Testis (tissue), 2 donors: ENCODE measurements at regions not wholly inside any gene's neighbourhood (a gene's known extent, or its start where the extent isn't known, plus 50 kb on each side); places are given as distances from the start of the nearest gene placed in this dataset.
"Not testable (repeated sequence)": the region's sequence is repeated elsewhere in the genome, so short reads cannot be mapped to it uniquely, and the experiment has no call there.

Experiments
- DNase-seq: peaks from one replicate; pipeline ENCODE4 v3.0.0-alpha.2; 2019
- H3K27ac ChIP-seq, 2 donors: fragments of 200-600 bp; sonication (generic); one replicate each; pipeline ENCODE4 v1.5.1; 2019
- H3K27me3 ChIP-seq: fragments of 200-600 bp; sonication (generic); one replicate; pipeline ENCODE4 v1.5.1; 2019
- H3K36me3 ChIP-seq: fragments of 200-600 bp; sonication (generic); one replicate; pipeline ENCODE4 v1.5.1; 2017; ENCODE audit warnings: low read depth; ENCODE audit errors: missing control alignments
- H3K4me1 ChIP-seq: fragments of 200-600 bp; sonication (generic); one replicate; pipeline ENCODE4 v1.5.1; 2019
- H3K4me3 ChIP-seq, 2 donors: fragments of 200-600 bp; sonication (generic); one replicate each; pipeline ENCODE4 v1.5.1; 2017 to 2019
- H3K9me3 ChIP-seq: fragments of 200-600 bp; sonication (generic); one replicate; pipeline ENCODE4 v1.5.1; 2017
- CTCF ChIP-seq, 3 experiments: fragments of 450-650 bp in 2 of 3; fragments of 200-600 bp in 1 of 3; sonication (generic) in 1 of 3; IDR thresholded peaks; one replicate each; pipeline ENCODE4 v1.5.1; 2016 to 2019; ENCODE audit warnings: antibody characterized with exemption in 3 of 3, mild to moderate bottlenecking in 2 of 3, moderate library complexity in 1 of 3
- POLR2A ChIP-seq: fragments of 450-650 bp; IDR thresholded peaks from one replicate; pipeline ENCODE4 v1.6.1; 2017; ENCODE audit warnings: antibody characterized with exemption, mild to moderate bottlenecking, moderate library complexity
- WGBS, 2 donors: methylation state at CpG; one replicate each; pipeline ENCODE4 v1.1.5; 2018; 5-methylcytosine and 5-hydroxymethylcytosine counted together
- intact Hi-C: fragments of 100-400 bp; cut with DNase I; formaldehyde crosslinking; loops from one replicate; pipeline ENCODE4 v1.15.1; 2023; ENCODE audit warnings: low total_unique reads

GRCh38 chr5:106277540-106278096 lies 1393.1 kb downstream of the EFNA5 start:
- intact Hi-C loops: no loop called here
- TF ChIP-seq CTCF (IDR thresholded peaks at IDR 0.05) (no peak), POLR2A (no peak)
- Histone ChIP-seq H3K4me1 (no peaks in the 10 kb centered on the region), H3K9me3 (no peaks in the 10 kb centered on the region), H3K4me3 (no peak overlapping the region), H3K36me3 (no peaks in the 10 kb centered on the region), H3K27ac (no peak overlapping the region), H3K27me3 (no peaks in the 10 kb centered on the region)
- WGBS, 2 donors: 88 to 92% methylated on average over 3 of the region's 3 CpGs
- DNase-seq: no peak

GRCh38 chr5:106269252-106269843 lies 1401.4 kb downstream of the EFNA5 start:
- H3K27ac ChIP-seq: no peak overlapping the region
- no peak for DNase-seq
- H3K27me3 ChIP-seq: no peaks in the 10 kb centered on the region
- H3K4me3 ChIP-seq: no peak overlapping the region
- H3K36me3 ChIP-seq: no peaks in the 10 kb centered on the region
- TF ChIP-seq POLR2A (no peak), CTCF (IDR thresholded peaks at IDR 0.05) (peak in 1 of 3 experiments; percentile 29)
- no peaks in the 10 kb centered on the region for H3K9me3 ChIP-seq
- intact Hi-C loops: no loop called here
- WGBS, 2 donors: 72 to 78% methylated on average over 2 of the region's 2 CpGs
- no peaks in the 10 kb centered on the region for H3K4me1 ChIP-seq

GRCh38 chr5:106267256-106267655 lies 1403.5 kb downstream of the EFNA5 start:
- 79 to 86% methylated on average over 3 of the region's 3 CpGs for WGBS, 2 donors

GRCh38 chr5:106262395-106262794 lies 1408.3 kb downstream of the EFNA5 start:
- Histone ChIP-seq H3K9me3 (no peaks in the 10 kb centered on the region), H3K4me1 (no peaks in the 10 kb centered on the region), H3K36me3 (no peaks in the 10 kb centered on the region), H3K27ac (no peak overlapping the region), H3K27me3 (no peaks in the 10 kb centered on the region), H3K4me3 (no peak overlapping the region)
- TF ChIP-seq CTCF (IDR thresholded peaks at IDR 0.05): no peak
- TF ChIP-seq POLR2A: no peak
- intact Hi-C loops: no loop called here
- DNase-seq: no peak

More at GRCh38 chr5:106267256-106267655, 1403.5 kb downstream of the EFNA5 start:
- intact Hi-C loops: no loop called here
- Histone ChIP-seq H3K4me3 (no peak overlapping the region), H3K36me3 (no peaks in the 10 kb centered on the region), H3K27ac (no peak overlapping the region), H3K4me1 (no peaks in the 10 kb centered on the region), H3K9me3 (no peaks in the 10 kb centered on the region), H3K27me3 (no peaks in the 10 kb centered on the region)
- DNase-seq: no peak
- TF ChIP-seq POLR2A (no peak), CTCF (IDR thresholded peaks at IDR 0.05) (no peak)

GRCh38 chr5:106259431-106260090 lies 1411.2 kb downstream of the EFNA5 start:
- intact Hi-C loops, H3K27ac ChIP-seq, H3K4me1 ChIP-seq, H3K9me3 ChIP-seq, H3K27me3 ChIP-seq, H3K36me3 ChIP-seq, DNase-seq, H3K4me3 ChIP-seq: not testable (repeated sequence)
- WGBS, 2 donors: 76 to 81% methylated on average over 11 of the region's 11 CpGs
